OCI-M2 (cell line): ENCODE measurements at regions not wholly inside any gene's neighbourhood (a gene's known extent, or its start where the extent isn't known, plus 50 kb on each side); places are given as distances from the start of the nearest gene placed in this dataset.

Source experiments
- DNase-seq: peaks from one replicate; lab custom pipeline; 2025; ENCODE audit not compliant: unreplicated experiment; lab: John Stamatoyannopoulos, UW

- no peak for DNase-seq
Observed at GRCh38 chr9:87818308-87818707, 64.4 kb upstream of the SPATA31E1 start.

DNA sequence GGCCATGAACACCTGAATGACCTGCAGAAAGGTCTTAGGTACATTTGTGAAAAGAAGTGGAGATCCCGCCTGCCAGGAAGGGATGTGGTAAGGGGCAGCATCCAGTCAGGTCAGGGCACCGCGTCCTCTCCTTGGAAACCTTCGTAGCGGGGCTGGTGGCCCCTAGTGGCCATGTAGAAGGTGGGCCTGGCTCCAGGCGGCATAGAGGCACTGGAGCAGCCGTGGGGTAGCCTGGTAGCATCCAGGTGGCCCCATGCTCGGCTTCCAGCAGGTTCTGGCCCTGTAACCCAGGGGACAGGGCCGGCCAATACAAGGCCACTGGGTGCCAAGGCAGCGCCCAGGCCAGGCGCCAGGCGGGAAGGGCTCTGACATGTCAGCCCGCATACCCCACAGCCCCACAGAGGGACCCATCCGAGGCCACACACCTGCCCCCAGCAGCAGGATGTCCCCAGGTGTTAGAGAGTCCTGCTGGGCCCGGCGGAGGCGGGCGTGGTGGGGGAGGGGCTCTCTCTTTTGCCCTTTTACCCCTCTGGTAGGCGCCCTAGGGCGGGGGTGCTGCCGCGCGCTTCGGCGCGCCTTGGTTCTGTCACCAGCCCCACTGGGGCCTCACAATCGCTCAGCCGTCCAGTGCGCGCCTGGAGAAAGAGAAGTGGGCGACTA lies 58.3 kb upstream of the SPATA31E1 start:
- no peak for DNase-seq

DNA sequence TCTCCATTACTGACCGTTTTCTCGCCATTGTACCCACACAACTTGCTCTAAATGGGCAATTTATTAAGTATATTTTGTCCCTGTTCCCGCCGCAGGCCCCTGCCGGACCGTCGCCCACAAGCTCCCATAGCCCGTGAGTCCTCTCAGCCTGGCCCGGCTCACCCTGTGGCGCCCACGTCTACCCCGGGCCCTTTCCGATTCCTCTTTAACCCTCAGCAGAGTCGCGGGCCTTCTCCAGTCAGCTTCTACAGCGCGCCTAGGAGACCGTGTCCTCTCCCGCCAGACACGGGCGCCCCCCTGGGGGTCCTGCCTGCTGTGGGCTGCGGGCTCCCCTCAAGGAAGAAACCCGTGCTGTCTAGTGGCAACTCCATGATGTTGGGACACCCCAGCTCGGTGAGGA lies 57.8 kb upstream of the SPATA31E1 start:
- DNase-seq, result no peak

DNA sequence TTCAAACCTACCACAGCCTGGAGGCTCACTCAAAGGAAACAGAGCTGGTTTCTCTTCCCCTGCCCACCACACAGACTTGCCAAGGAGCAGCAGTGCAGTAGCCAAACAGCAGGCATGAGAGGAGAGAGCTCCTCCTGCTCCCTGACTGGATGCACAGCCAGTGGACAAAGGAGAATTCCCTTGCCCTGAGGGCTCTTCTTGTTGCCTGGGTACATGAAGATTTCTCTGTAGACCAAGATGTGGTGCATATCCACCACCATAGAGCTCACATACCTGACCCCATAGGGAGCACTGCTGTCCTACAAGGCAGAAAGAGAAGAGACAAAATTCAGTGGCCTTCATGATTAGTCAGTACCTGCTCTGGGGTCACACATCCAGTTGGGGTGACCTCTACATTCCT lies 56.3 kb upstream of the SPATA31E1 start:
- no peak for DNase-seq

DNA sequence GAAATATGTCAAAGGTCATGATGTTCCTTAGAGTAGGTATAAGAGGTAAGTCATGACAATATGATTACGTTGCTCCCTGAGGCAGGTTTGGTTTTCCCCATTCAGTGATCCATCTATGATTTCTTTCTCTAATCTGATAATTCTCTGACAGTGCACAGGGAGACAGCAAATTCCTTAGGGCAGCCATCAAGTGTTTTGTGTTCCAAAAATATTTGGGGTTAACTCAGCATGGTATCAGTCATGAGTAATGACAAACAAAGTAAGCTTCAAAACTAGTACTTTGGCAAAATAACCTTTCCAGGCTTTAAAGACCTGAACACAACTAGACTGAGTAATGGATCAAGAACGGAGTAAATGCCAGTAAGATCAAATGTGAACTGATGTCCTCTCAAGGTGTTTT lies 55.3 kb upstream of the SPATA31E1 start:
- DNase-seq, result no peak

GRCh38 chr9:87829756-87830155 lies 52.9 kb upstream of the SPATA31E1 start:
- DNase-seq, result no peak

- DNase-seq, result no peak
Observed at GRCh38 chr9:87830446-87830845, 52.2 kb upstream of the SPATA31E1 start.

GRCh38 chr9:87831159-87831558 lies 51.5 kb upstream of the SPATA31E1 start:
- DNase-seq, result no peak
